NCI-H345 treated with DMSO at 0.1 percent for 48 hours (cell line): ENCODE measurements at regions not wholly inside any gene's neighbourhood (a gene's known extent, or its start where the extent isn't known, plus 50 kb on each side); places are given as distances from the start of the nearest gene placed in this dataset.

Source experiments
- DNase-seq: peaks from one replicate; lab custom pipeline; 2025; ENCODE audit not compliant: unreplicated experiment; lab: John Stamatoyannopoulos, UW

DNA sequence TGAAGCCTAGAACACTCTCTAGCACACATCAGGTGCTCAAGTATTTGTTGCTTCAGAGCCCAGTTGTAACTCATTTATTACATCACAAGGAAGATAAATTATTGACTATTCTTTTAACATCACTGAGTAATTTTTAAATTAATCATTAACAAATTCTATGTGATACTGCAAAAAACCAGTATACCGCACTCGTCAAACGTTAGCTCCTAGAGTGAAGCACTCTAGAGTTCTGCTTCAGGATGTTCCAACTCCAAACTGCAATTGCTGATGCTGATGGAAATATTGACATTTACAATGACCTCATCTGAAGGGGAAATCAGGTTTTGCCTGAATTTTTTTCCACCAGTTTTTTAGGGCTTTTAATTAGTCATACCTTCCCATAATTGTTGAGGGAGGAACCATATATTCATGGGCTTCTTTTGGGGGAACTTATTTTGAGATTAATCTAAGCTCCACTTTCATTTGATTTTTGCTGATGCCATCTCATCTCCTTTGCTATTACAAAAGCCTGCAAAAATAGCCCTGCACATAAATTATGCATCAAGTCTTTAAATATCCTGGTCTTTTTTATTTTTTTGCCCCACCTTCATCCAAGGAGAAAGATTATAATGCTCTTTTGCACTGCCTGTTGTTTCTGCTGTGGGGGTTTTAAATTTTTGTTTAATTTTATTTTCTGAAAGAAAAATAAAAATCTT is 123.0 kb upstream of the STAC start:
- no peak for DNase-seq

DNA sequence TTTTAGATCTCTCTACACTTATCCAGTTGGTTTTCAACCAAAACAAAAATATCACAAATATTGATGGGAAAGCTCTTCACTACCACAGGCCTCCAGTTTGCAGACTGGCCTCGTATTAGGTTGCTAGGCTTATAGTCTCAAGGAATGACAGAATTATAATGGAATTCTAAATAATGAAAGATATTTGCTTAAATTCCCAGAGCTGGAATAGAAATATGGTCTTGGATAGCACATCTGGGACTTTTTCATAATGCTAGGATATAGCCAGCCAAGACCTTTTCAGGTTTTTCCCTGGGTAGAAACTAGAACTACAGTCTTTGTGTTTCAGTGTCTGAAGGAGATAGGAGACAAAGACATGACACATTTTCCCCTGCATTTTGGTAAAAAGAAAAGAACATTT is 121.9 kb upstream of the STAC start:
- no peak for DNase-seq

DNA sequence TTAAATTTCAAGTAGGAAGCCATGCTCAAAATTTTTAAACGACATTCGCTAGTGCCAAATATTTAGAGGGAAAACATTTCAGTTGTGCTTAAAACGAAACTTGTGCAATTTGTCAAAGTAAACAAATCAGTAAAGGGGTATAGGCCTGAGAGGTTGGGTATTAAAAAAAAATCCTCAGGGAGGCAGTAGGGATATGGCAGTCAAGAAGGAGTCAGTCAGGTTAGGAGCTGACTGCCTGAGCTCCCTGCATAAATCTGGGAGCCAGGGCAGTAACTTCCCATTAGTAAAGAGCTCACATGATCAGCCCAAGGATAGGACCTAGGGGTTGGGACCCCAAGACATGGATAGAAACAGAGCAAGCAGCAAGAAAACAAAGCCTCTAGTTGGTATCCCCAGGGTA is 120.7 kb upstream of the STAC start:
- no peak for DNase-seq

DNA sequence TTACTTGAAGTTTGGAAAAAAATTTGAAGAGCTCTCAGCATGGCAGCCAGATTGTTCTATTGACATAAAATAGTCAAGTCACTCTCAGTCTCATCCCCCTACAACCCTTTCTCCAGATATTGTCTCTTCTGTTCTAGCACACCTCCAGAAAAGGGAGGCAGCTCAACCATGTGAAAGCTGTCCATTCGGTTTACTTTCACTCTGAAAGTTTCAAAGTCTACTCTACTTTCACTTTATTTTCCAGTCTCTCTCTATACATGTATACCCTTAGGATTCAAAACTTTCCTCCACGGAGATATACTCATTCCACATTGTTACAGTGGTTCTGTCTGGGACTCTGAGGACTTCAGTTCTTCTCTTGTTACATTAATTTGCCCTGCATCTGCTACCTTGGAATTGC is 111.0 kb upstream of the STAC start:
- no peak for DNase-seq

DNA sequence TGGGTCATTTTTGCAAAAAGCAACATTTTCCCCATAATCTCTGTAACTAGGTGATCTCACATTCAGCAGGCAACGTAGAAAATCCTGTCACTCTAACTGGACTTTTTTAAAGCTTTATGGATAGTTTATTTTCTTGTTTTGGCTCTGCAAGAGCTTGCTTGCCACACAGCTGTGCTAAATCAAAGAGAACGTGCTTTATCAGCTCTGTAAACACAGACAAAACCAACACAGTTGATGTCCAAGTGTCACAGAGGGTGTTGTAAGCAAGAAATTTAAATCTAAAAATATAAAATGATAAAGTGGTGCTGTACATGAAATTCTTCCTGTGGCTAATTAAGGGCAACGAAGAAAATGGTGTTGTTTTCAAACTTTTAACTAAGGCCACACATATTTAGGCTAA is 97.5 kb upstream of the STAC start:
- no peak for DNase-seq

DNA sequence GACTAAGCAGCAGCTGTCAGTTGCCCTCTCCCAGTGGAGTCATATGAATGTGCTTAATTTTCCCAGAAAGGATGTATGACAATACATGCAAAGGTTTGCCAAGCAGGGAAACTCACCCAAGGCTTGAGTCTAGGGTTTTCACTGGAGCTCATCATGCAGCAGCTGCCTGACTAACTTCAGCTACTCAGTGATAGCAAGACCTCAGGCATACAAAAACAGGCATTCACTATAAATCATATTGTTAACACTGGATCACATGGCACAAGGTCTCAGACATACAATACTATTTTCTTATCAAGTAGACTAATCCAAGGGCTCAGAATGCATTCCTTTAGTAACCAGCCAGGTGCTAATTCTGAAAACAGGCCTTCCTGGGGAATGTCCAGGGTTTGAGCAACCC is 85.0 kb upstream of the STAC start:
- no peak for DNase-seq

DNA sequence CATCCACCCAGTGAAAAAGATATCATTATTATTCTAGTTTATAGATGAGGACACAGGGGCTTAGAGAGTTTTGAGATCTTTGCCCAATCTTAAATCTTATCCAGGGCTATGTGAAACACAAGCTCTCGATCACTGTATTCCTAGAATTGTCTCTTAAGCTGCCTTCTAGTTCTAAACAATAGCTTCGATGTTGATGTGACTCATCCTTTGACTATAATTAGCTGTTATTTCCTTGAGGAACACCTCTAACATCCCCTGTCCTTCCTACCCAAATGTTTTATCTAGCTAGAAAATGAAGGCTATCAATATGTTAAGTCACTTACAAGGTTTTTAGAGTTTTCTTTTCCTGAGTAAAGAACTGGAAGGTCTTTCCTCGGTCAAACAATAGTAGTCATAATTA is 83.1 kb upstream of the STAC start:
- DNase-seq = no peak

DNA sequence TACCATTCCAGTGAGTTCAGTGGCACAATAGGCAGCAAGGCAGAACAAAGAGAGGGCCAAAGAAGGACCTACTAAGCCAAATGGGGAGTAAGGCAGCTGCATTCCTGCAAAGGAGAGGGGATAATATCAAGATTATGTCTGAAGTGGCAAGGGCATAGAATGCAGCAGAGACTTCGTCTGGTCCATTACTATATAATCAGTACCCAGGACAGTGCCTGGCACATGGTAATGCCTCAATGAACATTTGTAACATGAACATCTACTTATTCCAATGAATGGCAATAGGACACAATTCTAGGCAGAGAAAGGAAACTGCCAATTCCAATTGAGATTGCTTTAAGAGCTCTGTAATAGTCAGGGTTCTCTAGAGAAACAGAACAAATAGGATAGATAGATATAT is 82.1 kb upstream of the STAC start:
- DNase-seq = no peak

DNA sequence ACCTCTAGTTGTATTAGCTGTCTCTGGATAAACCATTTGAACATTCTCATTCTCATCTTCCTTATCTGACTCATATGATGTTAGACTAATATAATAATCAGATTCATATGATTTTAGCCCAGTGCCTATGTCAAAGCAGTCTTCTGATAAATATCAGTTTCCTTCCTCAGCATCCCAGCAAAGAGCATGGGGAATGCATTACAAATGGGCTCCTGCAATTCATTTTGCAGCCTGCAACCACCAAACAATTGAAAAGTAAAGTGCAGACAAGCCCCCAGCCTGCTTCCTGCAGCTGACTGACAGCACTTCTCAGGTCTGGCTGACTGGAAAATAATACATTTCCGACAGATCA is 78.2 kb upstream of the STAC start:
- DNase-seq = no peak

DNA sequence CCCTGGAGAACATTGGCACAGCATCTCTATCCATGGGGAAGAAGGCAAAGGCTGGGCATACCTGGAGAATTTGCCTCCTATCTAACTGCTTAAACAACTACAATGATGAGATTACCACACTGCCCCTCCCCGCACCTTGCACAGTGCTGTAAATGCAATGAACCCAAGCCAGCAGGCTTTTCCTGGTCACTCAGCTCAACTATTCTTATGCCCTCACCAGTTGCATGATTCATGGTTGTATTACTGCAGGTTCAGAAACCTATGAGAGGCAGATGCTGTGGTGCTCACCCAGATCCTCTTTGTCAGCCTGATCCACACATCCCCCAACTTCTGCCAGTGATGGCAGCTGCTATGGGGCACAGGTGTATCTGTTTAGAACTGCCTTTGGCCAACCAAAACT is 77.7 kb upstream of the STAC start:
- no peak for DNase-seq

DNA sequence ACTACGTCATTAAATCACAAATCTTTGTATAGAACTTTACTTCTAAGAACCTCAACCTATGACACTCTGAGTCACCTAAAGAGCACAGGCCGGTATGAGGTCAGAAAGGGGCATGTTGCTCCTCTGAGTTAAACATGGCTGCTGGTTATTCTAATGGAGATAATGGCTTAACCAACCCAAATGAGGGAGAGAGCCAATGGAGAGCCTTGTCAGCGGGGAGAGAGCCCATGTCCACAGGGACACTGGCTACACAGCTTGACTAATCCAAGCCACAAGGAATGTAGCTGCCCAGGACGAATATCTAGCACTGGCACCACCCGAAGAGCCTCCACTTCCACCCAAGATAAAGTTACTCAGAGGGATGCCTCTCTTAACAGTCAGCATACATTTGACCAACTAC is 77.0 kb upstream of the STAC start:
- DNase-seq = no peak

DNA sequence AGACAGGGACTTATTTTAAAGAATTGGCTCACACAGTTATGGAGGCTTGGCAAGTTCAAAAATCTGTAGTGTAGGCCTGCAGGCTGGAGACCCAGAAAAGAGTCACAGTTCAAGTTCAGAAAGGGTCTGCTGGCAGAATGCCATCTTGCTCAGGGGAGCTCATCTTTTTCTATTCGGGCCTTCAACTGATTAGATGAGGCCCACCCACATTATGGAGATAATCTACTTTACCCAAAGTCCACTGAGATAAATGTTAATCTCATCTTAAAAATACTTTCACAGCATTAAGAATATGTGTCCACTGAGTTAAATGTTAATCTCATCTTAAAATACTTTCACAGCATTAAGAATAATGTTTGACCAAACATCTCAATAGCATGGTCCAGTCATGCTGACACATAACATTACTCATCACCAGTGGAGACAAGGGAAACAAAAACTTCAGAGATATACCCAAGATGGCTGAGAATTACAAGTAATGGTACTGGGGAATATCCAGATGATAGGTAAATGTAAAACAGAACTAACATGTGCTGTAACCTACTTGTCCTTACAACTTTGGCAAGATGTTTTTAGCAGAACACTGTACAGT is 74.3 kb upstream of the STAC start:
- no peak for DNase-seq

DNA sequence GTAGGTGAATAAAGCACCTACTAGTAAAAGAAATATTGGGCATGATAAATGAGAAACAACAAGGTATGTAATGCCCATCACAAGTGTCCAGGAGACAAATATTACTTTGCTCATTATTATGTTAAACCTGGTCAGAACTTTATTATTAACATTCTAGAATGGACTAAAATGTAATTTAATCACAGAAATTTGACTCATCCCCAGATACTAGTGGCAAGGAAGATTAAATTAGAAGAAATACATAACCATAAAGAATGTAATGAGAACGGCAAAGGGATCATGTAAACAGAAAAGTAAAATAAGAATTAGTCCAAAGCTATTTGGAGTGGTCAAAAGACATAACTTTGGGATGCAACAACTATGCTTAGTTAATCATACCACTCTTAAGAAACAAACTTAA is 71.2 kb upstream of the STAC start:
- no peak for DNase-seq

DNA sequence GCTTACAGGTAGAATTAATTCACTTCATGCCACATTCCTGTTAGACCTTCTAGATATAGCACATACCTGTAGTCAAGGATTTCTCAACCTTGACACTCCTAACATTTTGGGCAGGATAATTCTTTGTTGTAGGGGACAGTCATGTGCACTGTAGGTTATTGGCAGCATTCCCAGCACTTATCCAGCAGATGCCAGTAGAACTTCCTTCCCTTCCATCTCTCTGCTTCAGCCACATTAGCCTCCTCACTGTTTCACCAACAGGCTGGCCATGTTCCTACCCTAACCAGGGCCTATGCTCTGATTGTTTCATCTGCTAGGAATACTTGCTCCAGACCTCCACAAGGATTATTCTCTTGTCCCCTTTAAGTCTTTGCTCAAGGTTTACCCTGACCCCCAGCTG is 68.0 kb upstream of the STAC start:
- no peak for DNase-seq

DNA sequence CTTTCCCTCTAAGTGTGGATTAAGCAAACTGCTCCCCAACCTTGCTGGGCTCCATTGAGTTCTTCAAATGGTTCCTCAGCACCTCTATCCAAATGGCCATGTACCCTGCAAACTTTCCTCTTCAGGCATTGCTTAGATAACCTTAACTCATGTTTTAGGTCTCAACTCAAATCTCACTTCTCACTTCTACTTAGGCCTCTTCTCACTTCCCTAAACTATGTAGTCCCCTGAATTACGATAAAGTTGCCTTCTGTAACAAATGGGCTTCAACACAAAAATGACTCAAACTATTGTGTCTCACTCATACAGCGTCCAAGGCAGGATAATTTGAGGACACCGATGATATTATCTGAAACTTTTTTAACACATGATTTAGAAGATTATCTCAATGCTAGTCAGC is 62.4 kb upstream of the STAC start:
- DNase-seq = no peak

DNA sequence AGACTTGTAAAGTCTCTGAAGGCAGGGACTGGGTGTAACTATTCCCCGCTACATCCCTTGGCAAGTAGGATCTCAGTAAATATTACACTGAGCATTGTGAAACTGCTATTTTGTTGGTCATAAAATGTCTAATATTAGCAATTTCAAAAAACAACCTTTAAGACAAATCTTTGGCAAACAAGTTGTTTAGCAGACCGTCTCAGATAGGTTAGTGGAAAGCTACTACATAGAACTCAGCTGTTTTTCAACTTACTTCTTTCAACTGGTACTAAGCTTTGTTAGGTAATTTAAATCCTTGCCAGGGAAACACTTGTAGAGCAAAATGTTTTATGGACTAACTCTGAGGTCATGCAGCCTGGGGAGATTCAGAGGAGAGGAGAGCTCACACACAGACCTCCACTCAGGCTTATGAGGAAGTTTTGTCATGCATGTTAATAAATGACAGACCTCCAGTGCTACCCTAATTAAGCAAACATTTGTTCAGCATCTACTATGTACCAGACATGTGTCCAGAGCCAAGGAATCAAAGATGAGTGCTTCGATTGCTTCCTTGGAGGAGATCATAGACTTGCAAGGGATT is 61.6 kb upstream of the STAC start:
- DNase-seq = no peak

DNA sequence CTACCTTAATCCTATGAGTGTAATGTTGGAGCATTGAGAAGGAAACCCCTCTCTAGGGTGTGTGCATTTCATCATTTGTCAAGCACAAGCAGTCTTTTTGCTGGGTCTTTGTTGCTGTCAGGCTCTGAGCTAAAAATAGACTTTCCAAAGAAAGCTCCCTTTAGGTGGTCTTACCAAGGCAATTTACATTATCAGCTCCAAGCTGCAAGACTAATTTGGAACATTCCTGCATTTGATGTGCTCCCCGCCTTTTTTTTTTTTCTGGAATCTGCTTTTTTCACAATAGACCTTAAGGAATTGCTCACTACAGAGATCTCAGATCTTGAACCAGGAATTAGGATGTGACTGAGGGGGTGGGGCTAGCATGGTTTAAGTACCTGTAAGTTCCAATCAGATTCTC is 60.6 kb upstream of the STAC start:
- no peak for DNase-seq
